Endothelial cell of umbilical vein (primary cell): ENCODE measurements at regions not wholly inside any gene's neighbourhood (a gene's known extent, or its start where the extent isn't known, plus 50 kb on each side); places are given as distances from the start of the nearest gene placed in this dataset.

ENCODE experiments used
- BruUV-seq: library from RNA; stranded (reverse); fragments of 400-500 nt; replicated peaks from 2 replicates; lab custom pipeline; 2021; lab: Mats Ljungman, UMichigan
- CTCF ChIA-PET: fragments of 300-600, 350-600 bp; sonication (Branson Sonifier 250); formaldehyde crosslinking; loops from one replicate; lab custom pipeline; 2021; ENCODE audit warnings: antibody characterized with exemption, inconsistent platforms; lab: Charles Lee
- POLR2A ChIA-PET: fragments of 300-600, 350-600 bp; sonication (Branson Sonifier 250); formaldehyde crosslinking; loops from one replicate; lab custom pipeline; 2021; ENCODE audit warnings: antibody characterized with exemption, inconsistent platforms; lab: Charles Lee
- DNase-seq: peaks from one replicate; pipeline ENCODE4 v3.0.0-alpha.2; 2011; ENCODE audit warnings: low read depth, low spot score
- FAIRE-seq: peaks from 2 replicates; lab custom pipeline; 2011; peaks lifted over from hg19 to GRCh38; lab: Jason Lieb, UNC
- H2AFZ ChIP-seq: 2 replicates; pipeline ENCODE4 v1.6.0; 2012; ENCODE audit warnings: low read depth, low read length, control low read depth, inconsistent platforms
- H3K27ac ChIP-seq: 2 replicates; pipeline ENCODE4 v1.5.1; 2011; ENCODE audit warnings: low read depth, mild to moderate bottlenecking, control low read depth, low read length, moderate library complexity; ENCODE audit not compliant: insufficient read depth
- H3K27me3 ChIP-seq, 2 experiments: 2 replicates each; pipeline versions ENCODE4 v1.6.0 to v1.6.1; 2011; ENCODE audit warnings: low read length in 2 of 2, mixed read lengths in 1 of 2; ENCODE audit not compliant: control insufficient read depth in 2 of 2, insufficient read depth in 2 of 2
- H3K36me3 ChIP-seq, 2 experiments: 2 replicates in 1 of 2; 3 replicates in 1 of 2; pipeline ENCODE4 v1.5.1; 2011; ENCODE audit warnings: low read length in 2 of 2, mild to moderate bottlenecking in 1 of 2, moderate library complexity in 1 of 2; ENCODE audit not compliant: control insufficient read depth in 2 of 2, insufficient read depth in 2 of 2; ENCODE audit errors: extremely low read depth in 1 of 2
- H3K4me1 ChIP-seq: 3 replicates; pipeline ENCODE4 v1.5.1; 2011; ENCODE audit warnings: mild to moderate bottlenecking, low read length; ENCODE audit not compliant: control insufficient read depth, insufficient read depth; ENCODE audit errors: extremely low read depth
- H3K4me2 ChIP-seq: 2 replicates; pipeline ENCODE4 v1.6.1; 2011; ENCODE audit warnings: low read length, control low read depth, mixed read lengths; ENCODE audit not compliant: insufficient read depth
- H3K4me3 ChIP-seq, 3 experiments: fragments of 200-600 bp in 1 of 3; sonication (generic), shearing (Covaris generic) in 1 of 3; replicated peaks in 1 of 3; 2 replicates each; pipeline ENCODE4 v1.5.1; 2011 to 2016; ENCODE audit warnings: control low read depth in 3 of 3, low read length in 3 of 3, mild to moderate bottlenecking in 2 of 3, inconsistent platforms in 1 of 3, low read depth in 1 of 3, moderate library complexity in 1 of 3; ENCODE audit not compliant: insufficient read depth in 1 of 3
- H3K79me2 ChIP-seq: 2 replicates; pipeline ENCODE4 v1.6.0; 2012; ENCODE audit warnings: low read length, inconsistent platforms; ENCODE audit not compliant: control insufficient read depth, insufficient read depth
- H3K9ac ChIP-seq: replicated peaks from 2 replicates; pipeline ENCODE3; 2011; ENCODE audit warnings: low read length, control low read depth; ENCODE audit not compliant: insufficient read depth; ENCODE audit errors: extremely low read depth
- H3K9me1 ChIP-seq: replicated peaks from 3 replicates; pipeline ENCODE4 v1.6.0; 2011; ENCODE audit warnings: mild to moderate bottlenecking, low read length; ENCODE audit not compliant: control insufficient read depth, insufficient read depth; ENCODE audit errors: extremely low read depth
- H3K9me3 ChIP-seq: replicated peaks from 2 replicates; pipeline ENCODE4 v1.5.1; 2012; ENCODE audit warnings: low read length, inconsistent platforms; ENCODE audit not compliant: control insufficient read depth, insufficient read depth
- H4K20me1 ChIP-seq: replicated peaks from 2 replicates; pipeline ENCODE3; 2011; ENCODE audit warnings: mild to moderate bottlenecking, low read length; ENCODE audit not compliant: control insufficient read depth, insufficient read depth; ENCODE audit errors: extremely low read depth
- CTCF ChIP-seq, 2 donors: IDR thresholded peaks; 1 replicate in 1 of 2; 2 replicates in 1 of 2; pipeline ENCODE4 v1.5.1; 2011; ENCODE audit warnings: low read length in 2 of 2, mild to moderate bottlenecking in 2 of 2, moderate library complexity in 2 of 2, control low read depth in 1 of 2, inconsistent platforms in 1 of 2, low read depth in 1 of 2; ENCODE audit not compliant: insufficient read depth in 1 of 2; ENCODE audit errors: extremely low read depth in 1 of 2
- EZH2 ChIP-seq: IDR thresholded peaks from 2 replicates; pipeline ENCODE4 v1.6.1; 2012; ENCODE audit warnings: borderline replicate concordance, low read depth, mild to moderate bottlenecking, moderate library complexity, low read length, inconsistent platforms; ENCODE audit not compliant: severe bottlenecking
- FOS ChIP-seq: IDR thresholded peaks from 2 replicates; pipeline ENCODE4 v1.6.1; 2011; ENCODE audit warnings: mild to moderate bottlenecking, low read length, moderate library complexity, borderline replicate concordance; ENCODE audit not compliant: insufficient read depth
- GATA2 ChIP-seq: IDR thresholded peaks from 2 replicates; pipeline ENCODE4 v1.7.0; 2011; ENCODE audit warnings: low read depth, mild to moderate bottlenecking, moderate library complexity, mixed read lengths, low read length; ENCODE audit not compliant: insufficient read length, insufficient read depth
- JUN ChIP-seq: IDR thresholded peaks from 2 replicates; pipeline ENCODE4 v1.6.1; 2011; ENCODE audit warnings: borderline replicate concordance, low read depth; ENCODE audit not compliant: insufficient read length, insufficient read depth
- MAX ChIP-seq: IDR thresholded peaks from 2 replicates; pipeline ENCODE4 v1.6.1; 2011; ENCODE audit not compliant: insufficient read depth, insufficient read length
- MYC ChIP-seq: IDR thresholded peaks from one replicate; pipeline ENCODE4 v1.6.1; 2011; ENCODE audit warnings: mild to moderate bottlenecking, low read depth, low read length
- POLR2A ChIP-seq: IDR thresholded peaks from 2 replicates; pipeline ENCODE4 v1.6.1; 2012; ENCODE audit warnings: low read depth, mild to moderate bottlenecking, control low read depth, low read length
- POLR2AphosphoS5 ChIP-seq: IDR thresholded peaks from 2 replicates; pipeline ENCODE4 v1.6.1; 2012; ENCODE audit warnings: low read depth, mild to moderate bottlenecking, control low read depth, low read length, moderate library complexity; ENCODE audit not compliant: insufficient read depth
- dilution Hi-C: fragments of 300-500 bp; cut with MboI; formaldehyde crosslinking; loops from one replicate; pipeline ENCODE4 v1.15.0; 2019; ENCODE audit warnings: low sequenced_read_pairs; ENCODE audit not compliant: extremely low pct_ligation_motif_present
- intact Hi-C: fragments of 100-400 bp; cut with micrococcal nuclease; formaldehyde crosslinking; loops from one replicate; pipeline ENCODE4 v1.10.0; 2022

GRCh38 chr10:43897765-43898419 is 249.2 kb upstream of the ZNF32 start:
- TF ChIP-seq POLR2AphosphoS5 (no peak), EZH2 (no peak), GATA2 (no peak), POLR2A (no peak), CTCF (IDR thresholded peaks at IDR 0.05; ENCODE audit: extremely low read depth in 1 of 2, insufficient read depth in 1 of 2, low read depth in 1 of 2, low read length in 2 of 2) (no peak), MYC (no peak), JUN (no peak), MAX (no peak), FOS (no peak)
- Histone ChIP-seq H3K9me1 (no peaks in the 10 kb centered on the region), H3K4me2 (no peak overlapping the region), H4K20me1 (no peaks in the 10 kb centered on the region), H3K27me3 (peaks cover 13 to 24% of the 10 kb centered on the region in 2 experiments), H3K27ac (no peak overlapping the region), H3K36me3 (no peaks in the 10 kb centered on the region), H3K9me3 (no peaks in the 10 kb centered on the region), H2AFZ (no peak overlapping the region), H3K79me2 (no peaks in the 10 kb centered on the region), H3K4me3 (no peak overlapping the region), H3K9ac (no peak overlapping the region), H3K4me1 (no peaks in the 10 kb centered on the region)
- dilution Hi-C loops (no loop called here), intact Hi-C loops (no loop called here)
- POLR2A ChIA-PET: no interaction called here
- no TSS peak for BruUV-seq
- FAIRE-seq (no peak), DNase-seq (no peak)
- CTCF ChIA-PET: interaction anchor here (1.4 to 1.8 kb wide), 2 partner anchors 30 to 208 kb away, joined by 3 to 5 read pairs; no protein-coding TSS in a partner anchor
